HG03135 (cell line): ENCODE measurements at regions not wholly inside any gene's neighbourhood (a gene's known extent, or its start where the extent isn't known, plus 50 kb on each side); places are given as distances from the start of the nearest gene placed in this dataset.

Experiments used
- ATAC-seq: cut with Tn5 transposase; IDR thresholded peaks from one replicate; pipeline ENCODE4 v1.9.1; 2021; ENCODE audit warnings: mild to moderate bottlenecking, moderate library complexity; ENCODE audit not compliant: unreplicated experiment

DNA sequence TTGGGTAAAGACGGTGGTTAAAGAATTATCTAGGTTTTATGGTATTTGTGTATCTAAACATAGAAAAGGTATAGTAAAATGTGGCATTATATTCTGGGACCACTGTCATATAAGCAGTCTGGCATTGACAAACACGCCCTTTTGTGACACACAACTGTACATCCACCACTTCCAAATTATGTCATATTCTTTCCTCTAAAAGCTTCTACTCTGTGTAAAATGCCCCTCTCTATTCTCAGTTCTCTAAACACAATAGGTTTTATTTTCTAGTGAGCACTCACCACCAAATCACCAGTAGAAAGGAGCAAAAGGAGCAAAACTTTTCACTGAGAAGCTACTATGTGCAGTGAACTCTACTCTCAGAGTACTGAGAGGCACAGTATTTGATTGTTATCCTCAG lies 88.1 kb upstream of the PIEZO2 start:
- ATAC-seq = no peak

DNA sequence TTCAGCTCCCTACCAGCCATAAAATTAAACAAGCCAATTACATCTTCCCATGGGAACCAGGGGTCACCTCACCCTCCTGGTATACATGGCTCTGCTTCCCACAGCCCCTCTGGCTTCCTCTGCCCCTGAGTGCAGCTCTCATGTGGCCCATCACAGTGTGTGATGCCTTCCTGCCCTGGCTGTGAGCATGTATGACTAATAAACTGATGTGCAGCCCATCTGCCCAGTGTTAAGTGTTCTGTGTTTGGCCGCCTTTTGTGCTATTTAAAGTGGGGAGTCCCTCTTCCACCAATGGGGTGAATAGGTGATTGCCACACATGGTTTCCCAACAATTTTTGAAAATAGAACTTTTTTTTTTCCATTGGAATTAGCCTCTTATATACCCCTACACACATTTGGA lies 87.7 kb upstream of the PIEZO2 start:
- ATAC-seq = no peak

DNA sequence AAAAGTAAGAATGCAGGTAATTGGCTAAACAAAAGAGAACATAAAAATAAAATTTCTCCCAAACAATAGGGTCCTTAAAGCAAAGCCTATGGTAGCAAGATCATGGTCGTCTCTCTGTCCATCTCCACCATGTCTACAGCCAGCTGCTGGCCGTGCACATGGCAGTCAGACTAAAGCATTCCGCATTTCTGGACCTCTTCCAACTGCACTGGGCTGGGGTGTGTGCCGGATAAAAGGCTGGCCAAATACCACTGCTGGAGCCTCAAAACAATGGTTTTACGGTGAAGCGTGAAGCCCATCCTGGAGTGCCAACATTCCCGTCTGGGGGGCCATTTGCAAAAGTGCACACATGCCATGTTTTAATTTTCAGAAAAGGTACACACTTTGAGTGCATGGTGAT lies 74.8 kb upstream of the PIEZO2 start:
- no peak for ATAC-seq

DNA sequence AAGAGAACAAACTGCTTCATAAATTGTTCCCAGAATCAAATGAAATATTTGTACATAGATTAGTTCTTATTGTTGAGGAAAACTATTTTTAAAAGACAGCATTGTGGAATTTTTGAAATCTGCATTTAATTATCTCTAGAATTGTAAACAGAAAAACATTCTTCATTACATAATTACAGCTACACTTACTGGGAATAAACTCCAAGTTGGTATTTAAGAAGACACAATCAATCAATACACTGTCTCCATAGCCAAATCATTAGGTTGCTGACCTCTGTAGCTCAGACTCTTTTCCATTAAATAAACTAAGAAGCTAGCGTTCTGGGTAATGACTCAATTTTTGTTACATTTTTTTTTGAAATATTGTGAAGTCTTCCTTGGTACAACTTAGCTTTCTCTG lies 70.2 kb upstream of the PIEZO2 start:
- no peak for ATAC-seq

DNA sequence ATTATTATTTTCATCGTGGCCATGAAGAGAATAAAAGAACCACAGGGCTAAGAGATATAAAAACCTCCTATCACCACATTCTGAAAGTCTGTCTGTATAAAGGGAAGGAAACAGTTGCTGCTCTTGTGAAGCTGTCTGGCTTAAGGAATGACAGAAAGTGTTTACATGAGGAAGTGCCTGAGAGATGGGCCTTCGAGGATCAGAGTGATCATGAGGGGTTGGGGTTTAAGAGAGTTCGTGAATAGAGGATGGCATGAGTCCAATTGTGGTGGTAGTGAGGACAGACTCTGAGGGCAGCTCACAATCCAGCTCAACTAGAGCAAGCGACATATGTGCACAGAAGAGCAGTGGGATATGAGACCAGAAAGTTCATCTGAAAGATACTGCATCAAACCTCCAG lies 65.8 kb upstream of the PIEZO2 start:
- no peak for ATAC-seq

DNA sequence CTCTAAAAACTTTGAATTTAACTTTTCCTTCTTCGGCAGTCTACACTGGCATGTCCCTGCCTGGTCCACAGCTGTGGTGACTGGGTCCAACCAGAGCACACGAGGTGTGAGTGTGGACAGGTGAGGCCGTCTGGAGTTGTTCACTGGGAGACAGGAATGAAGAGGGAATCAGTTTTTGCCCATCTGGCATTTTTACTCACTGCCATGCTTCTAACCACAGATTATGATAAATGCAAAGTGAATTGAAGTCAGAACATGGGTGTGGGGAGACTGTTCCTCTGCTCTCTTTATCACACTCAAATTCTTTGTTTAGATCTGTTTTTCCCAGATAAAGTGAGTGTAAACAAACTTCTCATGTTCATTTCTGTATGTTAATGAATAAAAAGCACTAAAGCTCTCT lies 54.7 kb upstream of the PIEZO2 start:
- no peak for ATAC-seq

DNA sequence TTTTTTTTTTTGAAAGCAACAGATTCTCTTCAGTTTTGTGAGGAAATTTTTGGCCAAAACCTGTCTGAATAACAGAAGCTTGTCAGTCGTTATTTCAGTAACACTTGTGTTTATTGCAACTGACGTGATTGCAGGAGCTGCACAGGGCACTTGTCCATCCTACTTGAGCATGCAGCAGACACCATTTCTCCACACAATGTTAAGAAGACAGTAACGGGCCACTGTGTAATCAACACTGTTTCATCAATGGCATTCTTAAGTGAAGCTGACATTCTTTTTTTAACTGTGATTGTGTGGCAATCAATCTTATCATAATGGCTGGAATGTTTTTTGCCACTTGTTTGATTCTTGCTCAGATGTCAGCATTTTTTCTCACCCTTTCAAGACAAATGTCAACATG lies 50.1 kb upstream of the PIEZO2 start:
- ATAC-seq = no peak
